Liver (tissue), 8 donors: ENCODE measurements at regions not wholly inside any gene's neighbourhood (a gene's known extent, or its start where the extent isn't known, plus 50 kb on each side); places are given as distances from the start of the nearest gene placed in this dataset.

ENCODE experiments used
- DNase-seq: peaks from one replicate; pipeline ENCODE4 v3.0.0-alpha.2; 2017; ENCODE audit warnings: low spot score
- H3K27ac ChIP-seq, 2 donors: one replicate each; pipeline ENCODE4 v1.7.0; 2013; ENCODE audit warnings: inconsistent platforms in 2 of 2, low read length in 2 of 2, control low read depth in 1 of 2, low read depth in 1 of 2, mild to moderate bottlenecking in 1 of 2
- H3K27me3 ChIP-seq, 4 donors: one replicate each; pipeline versions ENCODE4 v1.6.1 to v1.7.0; 2013; ENCODE audit warnings: low read length in 3 of 4, inconsistent platforms in 1 of 4, mild to moderate bottlenecking in 1 of 4, moderate library complexity in 1 of 4; ENCODE audit not compliant: control insufficient read depth in 4 of 4, insufficient read depth in 4 of 4
- H3K36me3 ChIP-seq, 4 donors: one replicate each; pipeline versions ENCODE4 v1.6.1 to v1.7.0; 2013; ENCODE audit warnings: low read length in 3 of 4, mild to moderate bottlenecking in 3 of 4, low read depth in 1 of 4, moderate library complexity in 1 of 4; ENCODE audit not compliant: control insufficient read depth in 4 of 4, insufficient read depth in 3 of 4
- H3K4me1 ChIP-seq, 4 donors: one replicate each; pipeline versions ENCODE4 v1.6.1 to v1.7.0; 2013; ENCODE audit warnings: low read length in 3 of 4, mild to moderate bottlenecking in 3 of 4, moderate library complexity in 1 of 4; ENCODE audit not compliant: control insufficient read depth in 4 of 4, insufficient read depth in 4 of 4
- H3K4me3 ChIP-seq, 3 donors: one replicate each; pipeline versions ENCODE4 v1.6.1 to v1.7.0; 2013; ENCODE audit warnings: low read length in 3 of 3, control low read depth in 1 of 3, low read depth in 1 of 3, mild to moderate bottlenecking in 1 of 3
- H3K9ac ChIP-seq, 2 donors: one replicate each; pipeline ENCODE4 v1.7.0; 2013; ENCODE audit warnings: low read length in 2 of 2, mild to moderate bottlenecking in 2 of 2, moderate library complexity in 2 of 2, control low read depth in 1 of 2, low read depth in 1 of 2
- H3K9me3 ChIP-seq, 4 donors: one replicate each; pipeline versions ENCODE4 v1.6.1 to v1.7.0; 2013; ENCODE audit warnings: low read length in 3 of 4; ENCODE audit not compliant: control insufficient read depth in 4 of 4
- ATF3 ChIP-seq: IDR thresholded peaks from 2 replicates; pipeline ENCODE4 v1.6.1; 2016; ENCODE audit warnings: antibody characterized with exemption
- FOXA1 ChIP-seq: IDR thresholded peaks from 2 replicates; pipeline ENCODE4 v1.6.1; 2016; ENCODE audit warnings: antibody characterized with exemption
- FOXA2 ChIP-seq: IDR thresholded peaks from 2 replicates; pipeline ENCODE4 v1.6.1; 2016; ENCODE audit warnings: antibody characterized with exemption
- GABPA ChIP-seq, 2 donors: IDR thresholded peaks in 1 of 2; conservative IDR thresholded peaks in 1 of 2; 2 replicates each; pipeline ENCODE4 v1.6.1; 2016; ENCODE audit warnings: antibody characterized with exemption in 2 of 2, mild to moderate bottlenecking in 1 of 2, moderate library complexity in 1 of 2
- HNF4A ChIP-seq, 2 donors: conservative IDR thresholded peaks; 2 replicates each; pipeline ENCODE4 v1.6.1; 2016; ENCODE audit warnings: antibody characterized with exemption in 2 of 2, mild to moderate bottlenecking in 2 of 2
- HNF4G ChIP-seq: IDR thresholded peaks from 2 replicates; pipeline ENCODE4 v1.6.1; 2016; ENCODE audit warnings: antibody characterized with exemption
- JUND ChIP-seq, 2 donors: IDR thresholded peaks; 2 replicates each; pipeline ENCODE4 v1.6.1; 2016; ENCODE audit warnings: antibody characterized with exemption in 2 of 2
- NR2F2 ChIP-seq: IDR thresholded peaks from 2 replicates; pipeline ENCODE4 v1.6.1; 2016; ENCODE audit warnings: antibody characterized with exemption
- RAD21 ChIP-seq, 2 donors: IDR thresholded peaks; 2 replicates each; pipeline ENCODE4 v1.6.1; 2016; ENCODE audit warnings: antibody characterized with exemption in 2 of 2, mild to moderate bottlenecking in 2 of 2
- RXRA ChIP-seq, 2 donors: IDR thresholded peaks; 2 replicates each; pipeline ENCODE4 v1.6.1; 2017 to 2018; ENCODE audit warnings: antibody characterized with exemption in 2 of 2, mild to moderate bottlenecking in 1 of 2
- SP1 ChIP-seq: IDR thresholded peaks from 2 replicates; pipeline ENCODE4 v1.6.1; 2018; ENCODE audit warnings: antibody characterized with exemption, mild to moderate bottlenecking
- TAF1 ChIP-seq: conservative IDR thresholded peaks from 2 replicates; pipeline ENCODE4 v1.6.1; 2016; ENCODE audit warnings: antibody characterized with exemption, mild to moderate bottlenecking
- YY1 ChIP-seq: IDR thresholded peaks from 2 replicates; pipeline ENCODE4 v1.6.1; 2016; ENCODE audit warnings: antibody characterized with exemption, mild to moderate bottlenecking
- ZBTB33 ChIP-seq: IDR thresholded peaks from 2 replicates; pipeline ENCODE4 v1.6.1; 2016; ENCODE audit warnings: antibody characterized with exemption
- WGBS: extraction: QIAGEN DNeasy Blood & Tissue Kit; methylation state at CpG from one replicate; pipeline ENCODE4 v1.1.7; 2013; 5-methylcytosine and 5-hydroxymethylcytosine counted together
- TF ChIP-seq, protein P1 (sequence below): fragments of 150-350 bp; IDR thresholded peaks from 2 replicates; pipeline ENCODE4 v1.5.1; 2017; ENCODE audit warnings: improper control_type of control experiment, low read depth, low read length; ENCODE audit not compliant: missing input control
- donor health status: healthy.
- donor health status: healthy.
- donor health status: healthy.
- donor health status: healthy.
- donor health status: healthy.

DNA sequence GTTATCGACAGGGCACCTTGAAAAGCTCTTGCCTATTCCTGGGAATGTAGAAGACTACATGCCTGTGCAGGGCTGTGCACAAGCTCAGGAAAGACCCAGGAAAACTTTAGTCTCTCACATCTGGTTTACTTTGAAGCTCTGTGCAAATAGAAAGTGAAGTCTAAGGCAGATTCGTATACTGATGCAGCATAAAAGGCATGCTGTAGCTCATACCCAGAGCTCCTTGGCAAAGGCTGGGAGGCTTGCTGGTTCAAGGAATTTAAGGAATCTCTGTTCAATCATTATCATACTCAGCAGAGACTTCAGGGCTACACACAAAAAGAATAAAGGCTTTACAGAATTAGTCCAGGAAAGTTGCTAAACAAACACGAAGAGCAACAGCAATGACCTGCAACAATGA is 192.0 kb downstream of the OTUD1 start:
- Histone ChIP-seq H3K27me3 (peaks cover 0 to under 1% (median 0%) of the 10 kb centered on the region in 4 donors), H3K9me3 (no peaks in the 10 kb centered on the region), H3K4me3 (no peak overlapping the region), H3K9ac (no peak overlapping the region), H3K4me1 (no peaks in the 10 kb centered on the region), H3K27ac (no peak overlapping the region), H3K36me3 (no peaks in the 10 kb centered on the region)
- TF ChIP-seq HNF4A (conservative IDR thresholded peaks at IDR 0.05) (no peak), FOXA2 (no peak), RAD21 (IDR thresholded peaks at IDR 0.05) (no peak), YY1 (no peak), SP1 (no peak), FOXA1 (no peak), HNF4G (no peak), JUND (IDR thresholded peaks at IDR 0.05) (no peak)
- no peak for DNase-seq
- 51% methylated on average over 3 of the region's 3 CpGs for WGBS

DNA sequence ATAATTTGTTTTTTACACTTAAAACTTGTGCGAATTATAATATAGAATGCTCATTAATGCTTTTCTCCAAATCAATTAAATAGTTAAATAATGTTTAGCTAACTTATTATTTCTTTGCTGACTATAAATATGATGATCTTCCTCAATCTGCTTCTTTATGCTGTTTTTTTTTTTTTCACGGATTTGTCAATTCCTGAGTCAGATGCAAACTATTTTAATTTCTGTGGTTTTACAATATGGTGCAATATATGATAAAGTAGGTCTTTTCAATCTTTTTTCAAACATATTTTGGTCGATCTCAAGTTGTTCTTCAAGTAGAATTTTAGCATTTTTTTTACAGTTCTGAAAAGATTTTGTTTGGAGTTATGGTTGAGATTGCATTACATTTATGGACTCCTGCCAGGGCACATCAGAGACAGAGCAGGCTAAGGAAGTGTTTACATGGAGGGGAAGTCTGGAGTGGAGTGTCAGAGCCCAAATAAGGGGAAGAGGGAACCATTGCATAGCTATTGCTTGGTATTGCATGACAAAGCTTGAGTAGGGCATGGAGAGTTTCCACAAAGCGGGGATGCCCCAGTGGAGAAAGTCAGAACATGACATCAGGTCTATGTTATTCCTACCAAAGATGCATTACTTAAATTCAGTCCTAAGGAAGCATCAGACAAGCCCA is 204.4 kb downstream of the OTUD1 start:
- TF ChIP-seq RXRA (IDR thresholded peaks at IDR 0.05) (no peak), RAD21 (IDR thresholded peaks at IDR 0.05) (no peak)
- H3K9me3 ChIP-seq = no peaks in the 10 kb centered on the region
- no peaks in the 10 kb centered on the region for H3K36me3 ChIP-seq
- no peak for DNase-seq
- H3K4me1 ChIP-seq = no peaks in the 10 kb centered on the region
- H3K27ac ChIP-seq = no peak overlapping the region
- no peak overlapping the region for H3K9ac ChIP-seq
- H3K27me3 ChIP-seq = no peaks in the 10 kb centered on the region
- 55% methylated on average over 4 of the region's 4 CpGs for WGBS
- H3K4me3 ChIP-seq = no peak overlapping the region

DNA sequence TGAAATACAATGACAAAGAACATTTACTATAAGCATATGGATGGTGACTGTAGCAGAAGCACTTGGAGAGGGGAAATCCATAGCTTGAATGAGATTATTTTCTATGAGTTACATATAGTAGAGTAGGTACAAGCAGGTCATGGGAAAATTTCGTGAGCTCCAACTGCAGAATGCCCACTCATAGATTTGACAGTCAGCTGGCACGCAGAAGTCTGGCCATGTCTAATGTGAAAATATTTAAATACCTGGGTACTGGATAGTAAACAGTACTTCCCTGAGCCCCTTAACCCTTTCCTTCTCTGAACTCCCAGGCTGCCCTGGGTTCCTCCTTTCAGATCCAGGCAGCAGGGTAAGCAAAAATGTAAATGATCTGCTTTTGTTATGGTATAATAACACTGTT is 209.7 kb downstream of the OTUD1 start:
- WGBS = 60% methylated on average over 2 of the region's 2 CpGs
- no peaks in the 10 kb centered on the region for H3K4me1 ChIP-seq

More for the DNA sequence above, 209.7 kb downstream of the OTUD1 start:
- DNase-seq = no peak
- no peak overlapping the region for H3K4me3 ChIP-seq
- H3K27me3 ChIP-seq = no peaks in the 10 kb centered on the region
- no peak overlapping the region for H3K9ac ChIP-seq
- TF ChIP-seq YY1 (no peak), RXRA (IDR thresholded peaks at IDR 0.05) (no peak), NR2F2 (no peak), RAD21 (IDR thresholded peaks at IDR 0.05) (no peak), GABPA (IDR thresholded peaks at IDR 0.05 in 1 of 2, conservative IDR thresholded peaks at IDR 0.05 in 1 of 2) (no peak), SP1 (no peak), TAF1 (no peak), ZBTB33 (no peak), ATF3 (no peak)
- TF ChIP-seq, protein P1, sequence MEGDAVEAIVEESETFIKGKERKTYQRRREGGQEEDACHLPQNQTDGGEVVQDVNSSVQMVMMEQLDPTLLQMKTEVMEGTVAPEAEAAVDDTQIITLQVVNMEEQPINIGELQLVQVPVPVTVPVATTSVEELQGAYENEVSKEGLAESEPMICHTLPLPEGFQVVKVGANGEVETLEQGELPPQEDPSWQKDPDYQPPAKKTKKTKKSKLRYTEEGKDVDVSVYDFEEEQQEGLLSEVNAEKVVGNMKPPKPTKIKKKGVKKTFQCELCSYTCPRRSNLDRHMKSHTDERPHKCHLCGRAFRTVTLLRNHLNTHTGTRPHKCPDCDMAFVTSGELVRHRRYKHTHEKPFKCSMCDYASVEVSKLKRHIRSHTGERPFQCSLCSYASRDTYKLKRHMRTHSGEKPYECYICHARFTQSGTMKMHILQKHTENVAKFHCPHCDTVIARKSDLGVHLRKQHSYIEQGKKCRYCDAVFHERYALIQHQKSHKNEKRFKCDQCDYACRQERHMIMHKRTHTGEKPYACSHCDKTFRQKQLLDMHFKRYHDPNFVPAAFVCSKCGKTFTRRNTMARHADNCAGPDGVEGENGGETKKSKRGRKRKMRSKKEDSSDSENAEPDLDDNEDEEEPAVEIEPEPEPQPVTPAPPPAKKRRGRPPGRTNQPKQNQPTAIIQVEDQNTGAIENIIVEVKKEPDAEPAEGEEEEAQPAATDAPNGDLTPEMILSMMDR = no peak
- H3K27ac ChIP-seq = no peak overlapping the region
- H3K9me3 ChIP-seq = no peaks in the 10 kb centered on the region
- no peaks in the 10 kb centered on the region for H3K36me3 ChIP-seq
